C4-2B (cell line): ENCODE measurements at regions not wholly inside any gene's neighbourhood (a gene's known extent, or its start where the extent isn't known, plus 50 kb on each side); places are given as distances from the start of the nearest gene placed in this dataset.

ENCODE experiments used
- H3K27ac ChIP-seq: fragments of 450-650 bp; 2 replicates; pipeline ENCODE4 v1.5.1; 2017
- ZFX ChIP-seq: fragments of 450-650 bp; IDR thresholded peaks from 2 replicates; pipeline ENCODE4 v1.6.1; 2017
- TF ChIP-seq, protein P1 (sequence below): fragments of 450-650 bp; conservative IDR thresholded peaks from 2 replicates; pipeline ENCODE4 v1.5.1; 2017; ENCODE audit warnings: mild to moderate bottlenecking

GRCh38 chr5:42879291-42879690 lies 67.6 kb upstream of the SELENOP start:
- H3K27ac ChIP-seq = peak overlapping the region; percentile 32; the same call in 1 of the 2 replicates

DNA sequence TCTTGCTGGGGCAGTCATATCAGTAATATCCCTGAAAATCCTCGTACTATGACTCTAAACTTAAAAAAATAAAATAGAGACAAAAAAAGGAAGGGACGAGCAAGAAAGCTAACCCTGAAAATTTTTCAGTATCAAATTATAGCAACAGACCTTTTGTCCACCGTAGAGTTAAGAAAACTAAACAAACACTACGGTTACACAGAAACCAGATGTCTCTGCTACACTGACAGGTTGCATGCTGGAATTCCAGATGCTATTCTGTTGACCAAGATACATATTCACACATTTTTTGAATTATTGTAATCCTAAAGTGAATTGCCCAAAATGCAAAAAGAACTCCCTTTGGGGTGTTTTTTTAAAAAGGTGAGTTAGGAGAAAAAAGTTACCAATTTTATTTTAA lies 66.9 kb upstream of the SELENOP start:
- TF ChIP-seq ZFX = no peak
- TF ChIP-seq, protein P1, sequence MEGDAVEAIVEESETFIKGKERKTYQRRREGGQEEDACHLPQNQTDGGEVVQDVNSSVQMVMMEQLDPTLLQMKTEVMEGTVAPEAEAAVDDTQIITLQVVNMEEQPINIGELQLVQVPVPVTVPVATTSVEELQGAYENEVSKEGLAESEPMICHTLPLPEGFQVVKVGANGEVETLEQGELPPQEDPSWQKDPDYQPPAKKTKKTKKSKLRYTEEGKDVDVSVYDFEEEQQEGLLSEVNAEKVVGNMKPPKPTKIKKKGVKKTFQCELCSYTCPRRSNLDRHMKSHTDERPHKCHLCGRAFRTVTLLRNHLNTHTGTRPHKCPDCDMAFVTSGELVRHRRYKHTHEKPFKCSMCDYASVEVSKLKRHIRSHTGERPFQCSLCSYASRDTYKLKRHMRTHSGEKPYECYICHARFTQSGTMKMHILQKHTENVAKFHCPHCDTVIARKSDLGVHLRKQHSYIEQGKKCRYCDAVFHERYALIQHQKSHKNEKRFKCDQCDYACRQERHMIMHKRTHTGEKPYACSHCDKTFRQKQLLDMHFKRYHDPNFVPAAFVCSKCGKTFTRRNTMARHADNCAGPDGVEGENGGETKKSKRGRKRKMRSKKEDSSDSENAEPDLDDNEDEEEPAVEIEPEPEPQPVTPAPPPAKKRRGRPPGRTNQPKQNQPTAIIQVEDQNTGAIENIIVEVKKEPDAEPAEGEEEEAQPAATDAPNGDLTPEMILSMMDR = no peak
- H3K27ac ChIP-seq = no peak overlapping the region

More at GRCh38 chr5:42879291-42879690, 67.6 kb upstream of the SELENOP start:
- TF ChIP-seq, protein P1 = no peak
- TF ChIP-seq ZFX = no peak

GRCh38 chr5:42878041-42878440 lies 66.3 kb upstream of the SELENOP start:
- H3K27ac ChIP-seq = no peak overlapping the region
- TF ChIP-seq ZFX = no peak
- TF ChIP-seq, protein P1 = no peak

GRCh38 chr5:42877431-42877830 lies 65.7 kb upstream of the SELENOP start:
- H3K27ac ChIP-seq = peak overlapping the region; percentile 12; the same call in 1 of the 2 replicates
- TF ChIP-seq ZFX = no peak
- TF ChIP-seq, protein P1 = no peak

DNA sequence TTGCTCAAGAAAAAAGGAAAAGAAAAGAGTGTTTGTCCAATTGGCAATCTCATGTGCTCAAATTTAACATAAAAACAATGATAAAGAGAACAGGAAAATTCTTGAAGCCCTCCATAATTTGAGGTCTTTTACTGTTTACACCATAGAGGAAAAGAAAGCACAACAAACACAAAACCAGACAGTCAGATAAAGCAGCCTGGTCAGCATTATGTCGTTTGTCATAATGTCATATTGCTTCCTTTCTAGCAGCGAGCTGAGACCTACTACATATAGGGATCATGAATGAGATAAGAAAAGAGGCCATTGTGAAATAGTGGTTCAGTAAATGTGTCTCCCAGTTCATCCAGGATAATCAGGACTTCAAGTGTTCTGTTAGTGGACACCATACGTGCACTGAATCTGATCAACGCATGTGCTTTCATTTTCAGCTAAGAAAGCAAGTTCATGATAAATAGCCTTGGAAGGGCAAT lies 64.7 kb upstream of the SELENOP start:
- no peak overlapping the region for H3K27ac ChIP-seq
- TF ChIP-seq ZFX = no peak
- TF ChIP-seq, protein P1 = no peak

DNA sequence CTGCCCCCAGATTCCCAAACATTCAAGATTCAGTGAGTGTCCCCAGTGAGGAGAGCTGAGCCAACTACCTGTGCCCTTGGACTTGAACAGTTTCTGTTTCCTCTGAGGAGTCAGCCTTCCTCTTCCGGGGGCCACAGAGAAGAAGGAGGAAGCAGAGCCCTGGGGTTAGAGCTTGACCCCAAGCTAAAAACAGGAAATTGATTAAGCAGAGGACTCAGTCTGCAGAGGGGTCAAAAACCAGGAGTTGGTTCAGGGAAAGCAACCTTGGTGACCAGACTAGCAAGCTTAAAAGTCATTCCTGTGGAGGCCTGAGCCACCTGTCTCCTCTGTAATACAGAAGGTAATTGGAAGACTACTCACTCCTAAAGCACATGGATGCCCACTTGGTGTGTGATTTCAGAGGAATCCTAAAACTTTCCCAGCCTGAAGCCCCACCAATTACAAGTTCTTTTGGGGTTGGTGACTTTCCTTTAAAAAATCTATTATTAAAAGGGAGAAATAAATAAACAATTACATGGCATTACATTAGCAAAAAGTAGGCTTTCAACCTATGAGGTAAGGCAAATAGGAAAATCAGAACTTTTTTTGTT lies 64.2 kb upstream of the SELENOP start:
- TF ChIP-seq, protein P1 = no peak
- no peak for TF ChIP-seq ZFX
- no peak overlapping the region for H3K27ac ChIP-seq

GRCh38 chr5:42875211-42875610 lies 63.5 kb upstream of the SELENOP start:
- TF ChIP-seq ZFX = no peak
- TF ChIP-seq, protein P1 = no peak
- no peak overlapping the region for H3K27ac ChIP-seq
